Endothelial cell (in vitro differentiated cells): ENCODE measurements at regions not wholly inside any gene's neighbourhood (a gene's known extent, or its start where the extent isn't known, plus 50 kb on each side); places are given as distances from the start of the nearest gene placed in this dataset.

Source experiments
- DNase-seq: peaks from one replicate; pipeline ENCODE4 v3.0.0; 2021; ENCODE audit warnings: low spot score
- H3K27ac Mint-ChIP-seq: one replicate; pipeline ENCODE4 v1.8.0; 2021; ENCODE audit warnings: mixed read lengths, inconsistent platforms; ENCODE audit not compliant: unreplicated experiment
- H3K27me3 Mint-ChIP-seq: one replicate; pipeline ENCODE4 v1.8.0; 2021; ENCODE audit warnings: mild to moderate bottlenecking, moderate library complexity, mixed read lengths, inconsistent platforms; ENCODE audit not compliant: unreplicated experiment
- H3K36me3 Mint-ChIP-seq: one replicate; pipeline ENCODE4 v1.8.0; 2021; ENCODE audit warnings: mild to moderate bottlenecking, low read depth, mixed read lengths, inconsistent platforms; ENCODE audit not compliant: unreplicated experiment
- H3K4me1 Mint-ChIP-seq: one replicate; pipeline ENCODE4 v1.8.0; 2021; ENCODE audit warnings: mild to moderate bottlenecking, mixed read lengths, inconsistent platforms; ENCODE audit not compliant: unreplicated experiment
- H3K4me3 Mint-ChIP-seq: one replicate; pipeline ENCODE4 v1.8.0; 2021; ENCODE audit warnings: mild to moderate bottlenecking, mixed read lengths, inconsistent platforms; ENCODE audit not compliant: unreplicated experiment
- H3K9me3 Mint-ChIP-seq: one replicate; pipeline ENCODE4 v1.8.0; 2021; ENCODE audit warnings: mixed read lengths, inconsistent platforms; ENCODE audit not compliant: unreplicated experiment
- CTCF ChIP-seq: fragments of 200-600 bp; sonication (generic); IDR thresholded peaks from one replicate; pipeline ENCODE4 v1.5.0; 2021; ENCODE audit warnings: antibody characterized with exemption; ENCODE audit not compliant: unreplicated experiment

DNA sequence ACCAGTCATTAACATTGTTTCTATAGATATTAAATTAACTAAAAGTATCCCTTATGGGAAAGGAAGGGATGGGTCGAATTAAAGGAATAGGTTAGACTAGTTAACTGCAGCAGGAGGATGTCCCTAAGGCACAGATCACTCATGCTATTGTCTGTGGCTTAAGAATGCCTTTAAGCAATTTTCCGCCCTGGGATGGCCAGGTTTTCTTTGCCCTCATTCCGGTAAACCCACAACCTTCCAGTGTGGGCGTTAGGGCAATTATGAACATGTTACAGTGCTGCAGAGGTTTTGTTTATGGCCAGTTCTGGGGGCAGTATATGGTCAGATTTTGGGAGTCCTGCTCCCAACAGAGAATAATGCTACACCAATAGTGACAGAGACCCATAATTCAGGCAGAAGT is 139.3 kb upstream of the CDK13 start:
- Mint-ChIP-seq H3K4me3 (no peak overlapping the region), H3K36me3 (no peaks in the 10 kb centered on the region), H3K4me1 (peaks cover 22% of the 10 kb centered on the region), H3K27ac (no peak overlapping the region), H3K27me3 (peaks cover 11% of the 10 kb centered on the region), H3K9me3 (no peaks in the 10 kb centered on the region)
- no peak for TF ChIP-seq CTCF
- DNase-seq, result no peak

GRCh38 chr7:39811161-39811614 is 138.9 kb upstream of the CDK13 start:
- no peak for DNase-seq
- Mint-ChIP-seq H3K4me3 (no peak overlapping the region), H3K36me3 (no peaks in the 10 kb centered on the region), H3K27ac (no peak overlapping the region), H3K9me3 (no peaks in the 10 kb centered on the region), H3K27me3 (peaks cover 11% of the 10 kb centered on the region), H3K4me1 (peaks cover 22% of the 10 kb centered on the region)
- TF ChIP-seq CTCF, result no peak

- H3K4me1 Mint-ChIP-seq, result peaks cover 9% of the 10 kb centered on the region
- no peak for DNase-seq
- H3K27me3 Mint-ChIP-seq, result peaks cover 3% of the 10 kb centered on the region
- H3K36me3 Mint-ChIP-seq, result no peaks in the 10 kb centered on the region
- no peak overlapping the region for H3K4me3 Mint-ChIP-seq
- no peaks in the 10 kb centered on the region for H3K9me3 Mint-ChIP-seq
- no peak for TF ChIP-seq CTCF
- H3K27ac Mint-ChIP-seq, result no peak overlapping the region
Observed at GRCh38 chr7:39816462-39817060, 133.5 kb upstream of the CDK13 start.

DNA sequence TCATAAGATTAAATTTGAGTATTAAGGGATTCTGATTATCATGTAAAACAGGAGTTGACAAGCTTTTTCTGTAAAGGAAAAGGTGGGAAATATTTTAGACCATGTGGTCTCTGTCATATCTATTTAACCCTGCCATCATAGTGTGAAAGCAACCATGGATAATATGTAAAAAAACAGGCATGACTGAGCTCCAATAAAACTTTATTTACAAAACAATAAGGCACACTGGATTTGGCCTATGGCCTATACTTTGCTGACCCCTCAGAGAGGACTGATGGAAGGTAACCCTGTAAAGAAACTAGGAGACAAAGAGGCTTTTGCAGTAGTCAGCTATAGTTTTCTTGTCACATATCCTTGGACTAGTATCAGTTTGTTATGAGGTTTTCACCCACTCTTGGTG is 130.5 kb upstream of the CDK13 start:
- Mint-ChIP-seq H3K4me3 (no peak overlapping the region), H3K9me3 (no peaks in the 10 kb centered on the region), H3K36me3 (no peaks in the 10 kb centered on the region), H3K27ac (no peak overlapping the region), H3K27me3 (peaks cover 3% of the 10 kb centered on the region), H3K4me1 (peaks cover 6% of the 10 kb centered on the region)
- no peak for DNase-seq
- TF ChIP-seq CTCF, result no peak

DNA sequence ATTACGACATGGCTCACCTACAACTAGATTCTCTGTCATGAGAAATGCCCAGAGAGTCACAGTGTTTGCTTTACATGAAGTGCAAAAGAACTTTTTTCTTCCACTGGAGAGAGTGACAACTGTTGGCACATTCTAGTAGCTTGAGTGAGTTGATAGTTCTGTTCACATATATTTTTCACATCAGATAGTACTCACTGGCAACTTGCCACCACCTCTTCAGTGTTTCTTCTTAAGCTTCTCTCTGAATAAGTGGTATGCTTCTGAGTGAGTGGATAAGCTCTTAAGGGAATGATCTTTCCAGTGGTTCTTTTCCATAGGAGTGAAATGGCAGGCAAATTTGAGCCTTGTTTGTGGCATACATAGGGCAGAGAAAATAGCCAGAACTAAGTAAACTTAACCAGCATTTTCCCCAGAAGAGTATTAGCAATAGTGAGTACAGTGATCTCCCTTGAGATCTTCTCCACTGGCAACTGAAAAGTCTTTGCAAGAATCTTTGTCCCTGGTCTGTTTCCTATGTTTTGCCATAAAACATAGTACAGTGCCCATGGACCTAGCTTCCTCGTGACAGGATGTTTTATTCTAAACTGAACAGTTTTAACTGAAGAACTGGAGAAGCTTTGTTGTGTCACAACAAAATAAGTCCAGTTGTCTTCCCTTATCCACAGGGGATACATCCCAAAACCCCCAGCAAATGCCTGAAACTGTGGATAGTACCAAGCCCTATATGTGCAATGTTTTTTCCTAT is 125.4 kb upstream of the CDK13 start:
- Mint-ChIP-seq H3K4me3 (no peak overlapping the region), H3K27ac (no peak overlapping the region), H3K9me3 (no peaks in the 10 kb centered on the region), H3K27me3 (no peaks in the 10 kb centered on the region), H3K36me3 (no peaks in the 10 kb centered on the region), H3K4me1 (peaks cover 14% of the 10 kb centered on the region)
- no peak for DNase-seq
- TF ChIP-seq CTCF, result no peak
